ENCODE measurements at regions not wholly inside any gene's neighbourhood (a gene's known extent, or its start where the extent isn't known, plus 50 kb on each side); places are given as distances from the start of the nearest gene placed in this dataset.

DNA sequence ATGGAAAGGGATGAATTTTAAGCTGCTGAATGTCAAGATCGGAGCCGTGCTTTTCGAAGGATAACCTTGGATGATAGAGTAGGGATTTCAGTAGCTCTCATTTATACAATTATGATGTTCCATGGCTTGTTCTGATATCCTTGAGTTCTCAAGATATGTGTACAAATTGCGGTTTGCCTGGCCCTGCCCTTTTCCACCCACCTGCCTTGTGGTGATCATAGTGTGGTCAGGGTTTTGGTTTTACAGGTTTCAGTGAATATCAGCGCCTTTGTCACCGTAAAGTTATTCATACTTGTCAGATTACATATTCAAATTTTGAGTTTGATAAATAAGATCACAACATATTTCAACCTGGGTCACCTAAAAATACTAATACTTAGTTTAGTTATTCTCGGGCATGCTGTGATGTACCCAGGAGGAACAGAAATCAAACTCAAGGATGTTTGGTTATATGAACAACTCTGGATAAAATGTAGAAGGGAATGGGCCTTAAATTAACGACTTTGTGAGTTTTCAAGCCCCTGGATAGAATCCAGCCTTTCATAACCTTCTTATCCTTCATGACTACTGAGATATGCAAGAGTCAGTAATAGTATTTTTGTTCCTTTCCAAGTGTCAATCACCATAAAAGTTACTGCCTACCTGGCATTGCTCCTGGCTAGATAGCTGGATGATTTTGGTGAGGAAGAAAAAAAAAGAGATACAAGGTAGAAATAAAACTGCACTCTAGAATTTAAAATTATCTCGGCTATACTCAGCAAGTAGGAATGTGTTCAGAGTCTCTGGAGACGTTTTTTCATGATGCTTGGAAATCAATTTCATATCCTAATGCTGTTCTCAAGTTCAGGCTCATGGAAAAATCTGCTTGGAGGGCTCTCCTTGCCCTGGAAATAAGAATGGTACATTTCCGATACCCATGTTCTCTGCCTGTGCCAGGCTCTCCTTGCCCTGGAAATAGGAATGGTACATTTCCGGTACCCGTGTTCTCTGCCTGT lies 209.2 kb upstream of the TPRG1 start:
- TF ChIP-seq, protein P1, sequence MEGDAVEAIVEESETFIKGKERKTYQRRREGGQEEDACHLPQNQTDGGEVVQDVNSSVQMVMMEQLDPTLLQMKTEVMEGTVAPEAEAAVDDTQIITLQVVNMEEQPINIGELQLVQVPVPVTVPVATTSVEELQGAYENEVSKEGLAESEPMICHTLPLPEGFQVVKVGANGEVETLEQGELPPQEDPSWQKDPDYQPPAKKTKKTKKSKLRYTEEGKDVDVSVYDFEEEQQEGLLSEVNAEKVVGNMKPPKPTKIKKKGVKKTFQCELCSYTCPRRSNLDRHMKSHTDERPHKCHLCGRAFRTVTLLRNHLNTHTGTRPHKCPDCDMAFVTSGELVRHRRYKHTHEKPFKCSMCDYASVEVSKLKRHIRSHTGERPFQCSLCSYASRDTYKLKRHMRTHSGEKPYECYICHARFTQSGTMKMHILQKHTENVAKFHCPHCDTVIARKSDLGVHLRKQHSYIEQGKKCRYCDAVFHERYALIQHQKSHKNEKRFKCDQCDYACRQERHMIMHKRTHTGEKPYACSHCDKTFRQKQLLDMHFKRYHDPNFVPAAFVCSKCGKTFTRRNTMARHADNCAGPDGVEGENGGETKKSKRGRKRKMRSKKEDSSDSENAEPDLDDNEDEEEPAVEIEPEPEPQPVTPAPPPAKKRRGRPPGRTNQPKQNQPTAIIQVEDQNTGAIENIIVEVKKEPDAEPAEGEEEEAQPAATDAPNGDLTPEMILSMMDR (IDR thresholded peaks at IDR 0.05 in 8 of 11, conservative IDR thresholded peaks at IDR 0.05 in 3 of 11): no peak
- TF ChIP-seq POLR2A (IDR thresholded peaks at IDR 0.05) (no peak), POLR2AphosphoS5 (IDR thresholded peaks at IDR 0.05) (no peak)
